GM21529 (cell line): ENCODE measurements at regions not wholly inside any gene's neighbourhood (a gene's known extent, or its start where the extent isn't known, plus 50 kb on each side); places are given as distances from the start of the nearest gene placed in this dataset.

Experiments
- ATAC-seq: cut with Tn5 transposase; IDR thresholded peaks from one replicate; pipeline ENCODE4 v1.9.1; 2021; ENCODE audit not compliant: unreplicated experiment

DNA sequence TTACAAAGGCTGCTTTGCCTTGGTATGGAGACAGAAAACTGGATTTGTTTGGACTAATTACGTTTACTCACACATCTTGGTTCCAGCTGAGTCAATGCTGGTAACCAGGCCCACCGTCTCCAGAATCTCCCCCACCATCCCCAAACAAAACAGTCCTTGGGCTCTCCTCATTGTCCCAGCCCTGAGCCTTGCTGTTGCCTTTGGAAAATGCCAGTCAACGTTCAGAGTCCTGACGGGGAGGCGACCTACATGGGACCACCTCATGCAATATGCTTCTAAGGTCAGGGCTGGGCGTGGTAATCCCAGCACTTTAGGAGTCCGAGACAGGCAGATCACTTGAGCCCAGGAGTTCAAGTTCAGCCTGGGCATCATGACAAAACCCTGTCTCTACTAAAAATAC, 85.2 kb upstream of the IQSEC1 start:
- no peak for ATAC-seq

- ATAC-seq = no peak
Observed at GRCh38 chr3:13157986-13158385, 84.8 kb upstream of the IQSEC1 start.

DNA sequence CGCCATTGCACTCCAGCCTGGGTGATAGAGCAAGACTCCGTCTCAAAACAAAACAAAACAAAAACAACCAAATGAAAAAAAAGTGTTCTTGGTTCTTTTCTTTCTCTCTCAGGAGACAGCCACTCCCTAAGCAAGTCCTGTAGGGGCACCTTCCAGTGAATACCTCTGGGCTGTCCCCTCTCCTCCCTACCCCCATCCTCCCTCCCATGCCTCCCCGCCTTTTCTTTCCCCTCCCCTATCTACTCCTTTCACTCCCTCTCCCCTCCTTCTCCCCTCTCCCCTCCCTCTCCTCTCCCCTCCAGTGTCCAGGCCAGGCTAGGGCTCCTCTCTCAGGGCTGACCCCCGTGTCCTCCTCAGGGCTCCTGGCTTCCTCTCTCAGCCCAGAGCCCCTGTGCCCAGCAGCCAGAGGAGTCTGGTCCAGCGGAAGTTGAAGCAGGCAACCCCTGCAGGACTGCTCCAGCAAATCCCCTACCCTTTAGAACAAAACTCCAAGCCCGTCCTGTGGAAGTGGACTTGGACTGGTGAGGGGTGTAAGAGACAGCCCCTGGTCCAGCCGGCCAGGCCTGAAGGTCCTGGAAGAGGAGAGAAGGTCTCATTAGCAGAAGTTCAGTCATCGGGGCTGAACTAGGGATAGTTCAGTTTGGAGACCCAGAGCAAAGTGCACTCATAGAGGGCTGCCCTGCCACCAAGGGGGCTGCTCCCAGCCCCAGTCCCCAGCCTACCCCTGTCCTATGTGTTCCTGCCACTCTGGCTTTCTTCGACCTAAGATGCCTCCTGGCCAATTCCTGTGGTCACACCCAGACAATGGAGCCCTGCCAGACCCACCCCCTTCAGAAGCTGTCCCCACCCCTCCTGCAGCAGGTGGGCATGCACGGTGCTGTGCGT, 79.8 kb upstream of the IQSEC1 start:
- ATAC-seq = no peak

GRCh38 chr3:13150624-13151023, 77.4 kb upstream of the IQSEC1 start:
- no peak for ATAC-seq

DNA sequence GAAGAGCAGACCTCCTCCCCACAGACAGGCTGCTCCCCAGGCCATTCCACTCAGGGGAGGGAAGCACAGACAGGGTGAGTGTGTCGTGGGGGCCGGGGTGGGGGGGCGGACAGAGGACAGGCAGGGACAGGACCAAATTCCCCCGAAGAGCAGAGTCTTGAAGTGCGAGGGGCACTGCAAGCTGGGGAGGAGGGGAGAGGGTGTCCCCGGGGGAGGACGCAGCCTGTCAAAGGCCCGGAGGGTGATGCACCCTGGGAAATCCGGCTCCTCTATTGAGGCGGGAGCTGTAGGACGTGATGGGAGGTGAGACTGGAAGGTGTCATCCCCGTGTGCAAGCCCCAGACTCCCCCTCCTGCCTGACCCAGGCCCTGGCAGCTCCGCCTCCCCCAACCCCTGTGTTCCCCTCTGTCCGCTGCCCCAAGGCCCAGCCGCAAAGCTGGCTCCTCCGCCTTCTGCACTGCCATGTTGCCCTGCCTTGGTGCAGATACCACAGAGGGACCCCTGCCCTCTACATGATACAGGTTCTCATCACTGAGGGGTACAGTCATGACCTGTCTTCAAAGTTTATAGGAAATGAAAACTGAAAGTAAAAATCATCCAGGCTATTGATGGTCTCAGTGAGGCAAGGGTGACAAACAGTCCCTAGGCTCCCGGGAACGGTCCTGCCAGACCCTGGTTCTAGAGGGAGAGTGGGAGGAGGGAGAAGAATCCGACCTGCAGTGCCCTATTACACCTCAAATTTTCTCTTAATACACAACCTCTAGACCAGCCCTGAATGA, 76.3 kb upstream of the IQSEC1 start:
- ATAC-seq = no peak

DNA sequence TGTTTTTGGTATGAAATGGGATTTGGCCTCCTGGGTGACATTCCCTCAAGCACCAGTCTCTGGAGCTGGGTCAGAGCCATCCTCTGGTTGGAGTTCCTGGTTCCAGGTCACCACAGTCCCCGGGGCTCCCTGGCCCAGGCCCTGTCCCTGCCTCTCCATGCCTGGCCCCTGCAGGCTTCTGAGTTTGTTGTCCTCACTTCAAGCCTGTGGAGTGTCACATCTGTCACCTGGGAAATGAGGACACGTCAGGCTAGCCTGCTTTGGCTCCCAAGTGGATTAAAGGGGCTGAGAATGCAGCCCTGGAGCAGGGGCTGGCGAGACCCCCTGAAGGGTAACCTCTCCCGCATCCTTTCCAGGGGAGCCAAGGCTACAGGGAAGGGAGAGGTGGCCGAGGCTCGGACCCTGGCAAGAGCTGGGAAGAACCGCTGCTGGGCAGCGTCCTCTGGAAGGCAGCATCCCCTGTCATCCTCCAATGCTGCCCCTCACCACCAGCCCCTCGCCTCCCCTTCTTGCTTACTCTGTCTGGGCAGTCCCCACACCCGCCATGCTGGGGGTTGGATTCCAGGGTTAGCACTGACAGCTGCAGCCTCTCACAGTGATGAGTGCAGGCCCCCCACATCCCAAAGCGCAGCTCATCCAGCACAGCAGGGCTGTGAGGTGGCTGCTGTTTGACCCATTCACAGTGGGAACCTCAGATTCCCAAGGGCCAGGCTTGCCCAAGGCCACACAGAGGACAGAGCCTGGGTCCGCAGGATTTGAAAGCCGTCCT, 75.5 kb upstream of the IQSEC1 start:
- ATAC-seq = no peak

DNA sequence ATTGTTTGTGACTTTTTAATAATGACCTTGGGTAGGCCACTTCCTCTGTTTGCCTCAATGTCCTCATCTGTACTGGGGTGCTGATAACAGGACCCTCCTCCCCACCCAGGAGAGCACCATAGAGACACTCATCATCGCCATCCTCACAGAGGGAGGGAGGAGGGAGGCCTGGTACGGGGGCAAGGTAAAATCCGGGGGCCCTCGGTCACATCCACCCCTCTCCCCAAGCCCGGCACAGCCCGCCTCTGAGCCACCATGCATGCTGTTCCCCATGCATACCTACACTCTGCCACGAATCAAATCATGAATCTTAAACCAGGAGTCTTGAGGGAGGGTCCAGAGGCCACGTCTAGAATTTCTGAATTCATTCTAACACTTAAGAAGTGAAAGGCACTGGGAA, 74.9 kb upstream of the IQSEC1 start:
- ATAC-seq = no peak

GRCh38 chr3:13147344-13147743, 74.1 kb upstream of the IQSEC1 start:
- no peak for ATAC-seq

- no peak for ATAC-seq
Observed at GRCh38 chr3:13146643-13147143, 73.5 kb upstream of the IQSEC1 start.

- ATAC-seq = no peak
Observed at GRCh38 chr3:13145826-13146642, 72.8 kb upstream of the IQSEC1 start.

- no peak for ATAC-seq
Observed at GRCh38 chr3:13145131-13145825, 72.0 kb upstream of the IQSEC1 start.

- ATAC-seq = no peak
Observed at GRCh38 chr3:13144163-13145023, 71.2 kb upstream of the IQSEC1 start.

- ATAC-seq = no peak
Observed at GRCh38 chr3:13143381-13144004, 70.3 kb upstream of the IQSEC1 start.

GRCh38 chr3:13142552-13143380, 69.5 kb upstream of the IQSEC1 start:
- ATAC-seq = no peak

DNA sequence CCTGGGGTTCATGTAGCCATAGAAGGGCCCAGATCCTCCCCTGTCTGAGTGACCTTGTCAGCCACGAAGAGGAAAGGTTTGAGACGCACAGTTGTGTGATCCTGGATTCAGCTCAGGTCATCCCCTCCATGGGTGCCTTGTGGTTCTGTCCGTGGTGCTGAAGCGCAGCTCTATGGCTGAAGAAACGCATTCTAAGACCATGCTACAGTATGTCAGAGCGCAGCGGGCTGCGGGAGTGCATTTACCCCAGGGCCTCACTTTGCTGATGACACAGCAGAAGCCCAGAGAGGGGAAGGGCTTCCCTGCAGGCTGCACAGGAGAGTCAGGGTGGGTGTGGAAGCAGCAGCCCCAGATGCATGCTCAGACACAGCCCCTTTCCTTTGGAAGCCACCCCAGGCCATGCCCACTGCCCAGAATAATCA, 68.8 kb upstream of the IQSEC1 start:
- no peak for ATAC-seq

DNA sequence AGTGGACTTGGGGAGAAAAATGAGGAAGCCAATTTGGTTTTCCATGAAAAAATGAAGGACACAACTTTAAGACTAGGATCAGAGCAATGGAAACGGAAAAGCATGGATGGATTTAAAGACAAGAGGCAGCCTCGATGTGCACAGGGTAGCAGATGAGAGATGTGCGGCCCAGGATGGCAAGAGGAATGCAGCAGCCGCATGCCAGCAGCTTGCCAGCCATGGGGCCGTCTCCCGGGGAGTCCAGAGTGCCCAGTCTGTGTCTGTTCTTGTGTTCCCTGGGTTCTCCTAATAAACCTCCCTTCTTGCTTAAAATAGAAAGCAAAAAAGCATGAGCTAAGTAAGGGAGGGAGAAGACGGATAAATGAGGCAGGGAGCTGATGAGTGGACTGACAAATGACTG, 68.0 kb upstream of the IQSEC1 start:
- ATAC-seq = no peak

DNA sequence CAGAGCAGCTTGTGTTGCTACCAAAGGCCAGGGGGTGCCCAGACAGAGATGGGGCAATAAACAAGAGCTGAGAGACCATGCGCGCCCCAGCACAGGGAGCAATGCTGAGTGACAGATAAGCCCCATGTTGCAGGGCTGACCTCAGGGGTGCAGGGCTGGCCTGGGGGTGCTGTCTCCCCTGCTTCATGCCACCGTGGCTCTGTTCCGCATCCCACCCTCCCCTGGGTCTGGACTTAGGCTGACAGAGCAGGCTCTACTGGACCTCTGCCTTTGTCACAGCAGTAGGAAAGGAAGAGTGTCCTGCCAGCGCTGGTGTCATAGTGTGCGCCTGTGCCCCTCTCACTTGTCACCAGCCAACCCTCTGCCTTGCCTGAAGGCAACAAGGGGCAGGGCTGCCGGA, 67.4 kb upstream of the IQSEC1 start:
- no peak for ATAC-seq
